ENCODE measurements at regions not wholly inside any gene's neighbourhood (a gene's known extent, or its start where the extent isn't known, plus 50 kb on each side); places are given as distances from the start of the nearest gene placed in this dataset.

DNA sequence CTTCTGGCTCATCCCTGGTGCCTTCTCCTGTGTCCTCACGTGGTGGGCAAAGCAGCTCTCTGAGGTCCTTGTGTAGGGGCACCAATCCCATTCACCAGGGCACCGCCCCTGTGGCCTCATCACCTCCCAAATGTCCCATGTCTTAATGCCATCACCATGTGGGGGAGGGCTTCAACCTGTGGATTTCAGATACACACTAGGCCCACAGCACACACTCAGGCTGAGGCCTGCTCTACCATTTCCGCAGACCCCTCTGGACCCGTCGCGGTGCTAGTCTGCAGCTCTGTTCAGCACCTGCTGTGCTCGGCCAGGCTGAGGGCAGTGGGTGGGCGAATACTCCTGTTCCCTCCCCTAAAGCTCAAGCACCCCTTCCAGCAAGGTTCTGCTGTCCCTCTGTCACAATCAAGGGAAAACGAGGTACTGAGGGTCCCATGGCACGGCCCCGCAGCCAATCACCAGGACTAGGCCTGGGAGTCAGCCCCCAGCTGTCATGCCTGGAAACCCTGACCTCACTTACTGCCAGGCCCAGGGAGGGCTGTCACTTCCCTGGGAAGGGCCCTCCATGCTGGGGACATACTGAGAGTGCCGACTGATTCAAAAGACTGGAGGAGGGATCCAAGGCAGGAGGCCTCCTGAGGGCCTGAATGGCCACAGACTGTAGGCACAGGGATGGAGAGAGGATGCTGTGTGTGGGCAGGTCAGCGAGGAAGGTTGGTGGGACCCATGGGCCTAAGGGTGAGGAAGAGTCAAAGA is 123.8 kb upstream of the RET start:
- H3K9ac ChIP-seq (ENCODE audit: low read length) = no peak overlapping the region
- Mint-ChIP-seq H3K4me3 (no peak overlapping the region), H3K9me3 (ENCODE audit: insufficient read depth) (peaks cover 4% of the 10 kb centered on the region), H3K4me1 (no peaks in the 10 kb centered on the region), H3K27ac (no peak overlapping the region), H3K27me3 (peaks cover 4% of the 10 kb centered on the region)
- no peaks in the 10 kb centered on the region for H3K79me2 ChIP-seq (ENCODE audit: control insufficient read depth, insufficient read depth, low read length)
- 91% methylated on average over 13 of the region's 13 CpGs for WGBS (ENCODE audit: insufficient coverage)
- peaks cover 0 to 22% (median 0%) of the 10 kb centered on the region in 3 donors for H3K9me3 ChIP-seq (ENCODE audit: control extremely low read depth in 1 of 3, control insufficient read depth in 2 of 3, insufficient read depth in 1 of 3, low read length in 2 of 3)
- no peak overlapping the region for H3K27ac ChIP-seq (ENCODE audit: low read length in 2 of 2)
- H3K27me3 ChIP-seq (replicated peaks in 1 of 4; ENCODE audit: control extremely low read depth in 1 of 4, control insufficient read depth in 3 of 4, insufficient read depth in 4 of 4, low read length in 3 of 4) = no peaks in the 10 kb centered on the region
- no peaks in the 10 kb centered on the region for H4K20me1 ChIP-seq (ENCODE audit: control insufficient read depth, insufficient read depth, low read length, poor library complexity, severe bottlenecking)
- POLR2A ChIA-PET = no interaction called here
- no peak overlapping the region for H2AFZ ChIP-seq (ENCODE audit: insufficient read depth, low read depth, low read length, poor library complexity, severe bottlenecking)
- ATAC-seq (ENCODE audit: low read depth) (no peak), DNase-seq (no peak)
- CTCF ChIA-PET = no interaction called here
- no peak overlapping the region for H3K4me2 ChIP-seq (replicated peaks; ENCODE audit: low read depth, low read length, poor library complexity, severe bottlenecking)
- H3K4me1 ChIP-seq (ENCODE audit: control insufficient read depth in 2 of 2, insufficient read depth in 2 of 2, low read length in 2 of 2) = no peaks in the 10 kb centered on the region
- intact Hi-C loops (cut with micrococcal nuclease) = no loop called here
- no peaks in the 10 kb centered on the region for H3K36me3 ChIP-seq (replicated peaks in 1 of 2; ENCODE audit: control extremely low read depth in 1 of 2, control insufficient read depth in 1 of 2, extremely low read depth in 1 of 2, insufficient read depth in 2 of 2, low read length in 1 of 2)
- H3K4me3 ChIP-seq (ENCODE audit: control extremely low read depth in 1 of 5, extremely low read depth in 1 of 5, insufficient read depth in 1 of 5, low read depth in 2 of 5, low read length in 4 of 5) = no peak overlapping the region
- TF ChIP-seq, protein P1, sequence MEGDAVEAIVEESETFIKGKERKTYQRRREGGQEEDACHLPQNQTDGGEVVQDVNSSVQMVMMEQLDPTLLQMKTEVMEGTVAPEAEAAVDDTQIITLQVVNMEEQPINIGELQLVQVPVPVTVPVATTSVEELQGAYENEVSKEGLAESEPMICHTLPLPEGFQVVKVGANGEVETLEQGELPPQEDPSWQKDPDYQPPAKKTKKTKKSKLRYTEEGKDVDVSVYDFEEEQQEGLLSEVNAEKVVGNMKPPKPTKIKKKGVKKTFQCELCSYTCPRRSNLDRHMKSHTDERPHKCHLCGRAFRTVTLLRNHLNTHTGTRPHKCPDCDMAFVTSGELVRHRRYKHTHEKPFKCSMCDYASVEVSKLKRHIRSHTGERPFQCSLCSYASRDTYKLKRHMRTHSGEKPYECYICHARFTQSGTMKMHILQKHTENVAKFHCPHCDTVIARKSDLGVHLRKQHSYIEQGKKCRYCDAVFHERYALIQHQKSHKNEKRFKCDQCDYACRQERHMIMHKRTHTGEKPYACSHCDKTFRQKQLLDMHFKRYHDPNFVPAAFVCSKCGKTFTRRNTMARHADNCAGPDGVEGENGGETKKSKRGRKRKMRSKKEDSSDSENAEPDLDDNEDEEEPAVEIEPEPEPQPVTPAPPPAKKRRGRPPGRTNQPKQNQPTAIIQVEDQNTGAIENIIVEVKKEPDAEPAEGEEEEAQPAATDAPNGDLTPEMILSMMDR (IDR thresholded peaks at IDR 0.05) = no peak
- no peak for TF ChIP-seq EZH2 (IDR thresholded peaks at IDR 0.05; ENCODE audit: borderline replicate concordance, insufficient read depth, low read depth, low read length, poor library complexity, severe bottlenecking)
